Right atrium auricular region (tissue), 2 donors: ENCODE measurements at regions not wholly inside any gene's neighbourhood (a gene's known extent, or its start where the extent isn't known, plus 50 kb on each side); places are given as distances from the start of the nearest gene placed in this dataset.

Experiments used
- DNase-seq: peaks from one replicate; pipeline ENCODE4 v3.0.0-alpha.2; 2019; ENCODE audit warnings: low spot score
- H3K27ac ChIP-seq, 2 donors: fragments of 200-600 bp; sonication (generic); 1 replicate in 1 of 2; 2 replicates in 1 of 2; pipeline ENCODE4 v1.5.1; 2016 to 2019
- H3K27me3 ChIP-seq, 2 donors: fragments of 200-600 bp; sonication (generic); one replicate each; pipeline versions ENCODE4 v1.5.1 to v1.6.0; 2017 to 2019
- H3K36me3 ChIP-seq: fragments of 200-600 bp; sonication (generic); one replicate; pipeline ENCODE4 v1.5.1; 2016
- H3K4me1 ChIP-seq, 2 donors: fragments of 200-600 bp; sonication (generic); one replicate each; pipeline versions ENCODE4 v1.5.1 to v1.6.0; 2017 to 2019
- H3K4me3 ChIP-seq, 2 donors: fragments of 200-600 bp; sonication (generic); 1 replicate in 1 of 2; 2 replicates in 1 of 2; pipeline ENCODE4 v1.5.1; 2017 to 2019; ENCODE audit warnings: mild to moderate bottlenecking in 1 of 2, moderate library complexity in 1 of 2
- H3K9me3 ChIP-seq, 2 donors: fragments of 200-600 bp; sonication (generic); one replicate each; pipeline ENCODE4 v1.5.1; 2019
- CTCF ChIP-seq, 2 donors: fragments of 200-600 bp; sonication (generic); IDR thresholded peaks; one replicate each; pipeline ENCODE4 v1.5.1; 2019; ENCODE audit warnings: antibody characterized with exemption in 2 of 2

DNA sequence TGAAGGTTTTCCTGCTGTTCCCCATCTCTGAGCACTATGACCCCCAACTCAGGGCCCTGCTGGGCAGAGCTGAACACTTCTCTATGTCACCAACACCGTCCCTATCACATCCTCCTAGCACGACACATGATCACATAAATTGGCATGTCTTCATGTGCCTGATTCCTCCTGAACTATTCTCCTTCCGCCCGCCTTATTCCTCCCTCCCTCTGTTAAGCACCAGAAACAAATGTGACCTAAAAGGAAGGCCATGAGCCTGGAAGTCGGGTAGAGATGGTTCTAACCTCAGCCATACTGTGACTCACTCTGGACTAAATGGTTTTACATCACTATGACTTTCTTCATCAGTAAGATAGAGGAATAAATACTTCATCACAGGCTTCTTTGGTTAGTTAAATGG lies 80.8 kb upstream of the DYNLRB2 start:
- Histone ChIP-seq H3K27ac (peak overlapping the region in 1 of 2 donors; percentile 23), H3K9me3 (no peaks in the 10 kb centered on the region), H3K36me3 (no peaks in the 10 kb centered on the region), H3K4me1 (no peaks in the 10 kb centered on the region), H3K4me3 (no peak overlapping the region), H3K27me3 (no peaks in the 10 kb centered on the region)
- DNase-seq: no peak
- no peak for TF ChIP-seq CTCF (IDR thresholded peaks at IDR 0.05)

- peak; percentile 61 for DNase-seq
- Histone ChIP-seq H3K4me1 (no peaks in the 10 kb centered on the region), H3K27ac (peak overlapping the region in 1 of 2 donors; percentile 23), H3K36me3 (no peaks in the 10 kb centered on the region), H3K27me3 (no peaks in the 10 kb centered on the region), H3K9me3 (no peaks in the 10 kb centered on the region), H3K4me3 (no peak overlapping the region)
- TF ChIP-seq CTCF (IDR thresholded peaks at IDR 0.05): no peak
These were observed 81.4 kb upstream of the DYNLRB2 start for GRCh38 chr16:80459331-80459777.

GRCh38 chr16:80457871-80458270 lies 82.9 kb upstream of the DYNLRB2 start:
- Histone ChIP-seq H3K36me3 (no peaks in the 10 kb centered on the region), H3K27ac (no peak overlapping the region), H3K4me1 (no peaks in the 10 kb centered on the region), H3K4me3 (no peak overlapping the region), H3K9me3 (no peaks in the 10 kb centered on the region), H3K27me3 (no peaks in the 10 kb centered on the region)
- TF ChIP-seq CTCF (IDR thresholded peaks at IDR 0.05): no peak
- no peak for DNase-seq

DNA sequence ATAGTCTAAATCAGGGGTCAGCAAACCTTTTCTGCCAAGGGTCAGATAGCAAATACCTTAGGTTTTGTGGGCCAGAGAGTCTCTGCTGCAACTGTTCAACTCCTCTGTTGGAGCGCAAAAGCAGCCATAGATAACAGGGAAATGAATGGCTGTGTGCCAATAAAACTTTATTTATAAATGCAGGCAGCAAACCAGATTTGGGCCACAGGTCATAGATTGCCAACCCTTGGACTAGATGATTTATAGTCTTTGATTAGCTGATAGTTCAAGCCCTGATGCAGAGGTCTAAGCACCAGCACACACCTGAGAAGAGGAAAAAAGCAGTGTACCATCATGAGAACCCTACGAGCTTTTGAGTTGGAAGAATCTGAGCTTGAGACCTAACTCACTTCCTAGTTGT lies 86.0 kb upstream of the DYNLRB2 start:
- no peak for TF ChIP-seq CTCF (IDR thresholded peaks at IDR 0.05)
- Histone ChIP-seq H3K27ac (no peak overlapping the region), H3K4me3 (no peak overlapping the region), H3K9me3 (no peaks in the 10 kb centered on the region), H3K36me3 (no peaks in the 10 kb centered on the region), H3K4me1 (no peaks in the 10 kb centered on the region), H3K27me3 (no peaks in the 10 kb centered on the region)
- DNase-seq: no peak

DNA sequence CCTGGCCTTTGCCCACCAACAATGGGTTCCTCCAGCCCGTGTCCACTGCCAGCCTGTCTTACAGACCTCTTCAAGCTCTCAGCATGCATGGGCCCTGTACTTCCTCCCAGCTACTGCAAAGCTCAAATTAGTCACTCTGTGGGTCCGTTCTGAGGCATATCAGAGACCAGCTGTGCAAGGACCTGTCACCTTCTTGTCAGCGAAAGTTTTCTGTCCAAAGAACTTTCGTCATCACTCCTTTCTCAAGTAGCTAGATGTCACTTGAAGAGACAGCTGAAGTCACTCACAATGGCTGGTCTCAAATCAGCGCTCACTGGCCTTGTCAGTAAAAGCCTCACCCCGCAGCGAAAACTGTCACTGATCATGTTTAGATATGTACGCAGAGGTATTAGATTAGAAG lies 91.4 kb upstream of the DYNLRB2 start:
- Histone ChIP-seq H3K4me3 (no peak overlapping the region), H3K9me3 (no peaks in the 10 kb centered on the region), H3K27me3 (no peaks in the 10 kb centered on the region), H3K36me3 (no peaks in the 10 kb centered on the region), H3K27ac (no peak overlapping the region), H3K4me1 (no peaks in the 10 kb centered on the region)
- DNase-seq: no peak
- TF ChIP-seq CTCF (IDR thresholded peaks at IDR 0.05): no peak

- DNase-seq: no peak
- Histone ChIP-seq H3K27ac (no peak overlapping the region), H3K4me1 (no peaks in the 10 kb centered on the region), H3K27me3 (no peaks in the 10 kb centered on the region), H3K36me3 (no peaks in the 10 kb centered on the region), H3K4me3 (no peak overlapping the region), H3K9me3 (no peaks in the 10 kb centered on the region)
- no peak for TF ChIP-seq CTCF (IDR thresholded peaks at IDR 0.05)
These were observed 93.6 kb upstream of the DYNLRB2 start for GRCh38 chr16:80447241-80447640.
